MM.1S (cell line): ENCODE measurements at regions not wholly inside any gene's neighbourhood (a gene's known extent, or its start where the extent isn't known, plus 50 kb on each side); places are given as distances from the start of the nearest gene placed in this dataset.

Experiments
- DNase-seq: peaks from one replicate; pipeline ENCODE4 v3.0.0-alpha.2; 2015
- H2AFZ ChIP-seq: fragments of 300-600 bp; sonication (generic); 2 replicates; pipeline ENCODE4 v1.6.0; 2016; ENCODE audit warnings: antibody characterized with exemption, low read length
- H3F3A ChIP-seq: fragments of 300-600 bp; sonication (generic); 2 replicates; pipeline ENCODE4 v1.6.1; 2016; ENCODE audit warnings: mild to moderate bottlenecking, antibody characterized with exemption, low read length, moderate library complexity, mixed read lengths; ENCODE audit not compliant: insufficient read depth
- H3K27ac ChIP-seq: fragments of 300-600 bp; sonication (generic); 2 replicates; pipeline ENCODE4 v1.5.1; 2016; ENCODE audit warnings: mild to moderate bottlenecking, low read length
- H3K27me3 ChIP-seq: fragments of 300-600 bp; sonication (generic); replicated peaks from 2 replicates; pipeline ENCODE4 v1.6.0; 2016; ENCODE audit warnings: low read length; ENCODE audit not compliant: insufficient read depth
- H3K36me3 ChIP-seq: fragments of 300-600 bp; sonication (generic); replicated peaks from 2 replicates; pipeline ENCODE4 v1.6.1; 2016; ENCODE audit warnings: mild to moderate bottlenecking, low read length, mixed read lengths; ENCODE audit not compliant: insufficient read depth
- H3K4me1 ChIP-seq: fragments of 300-600 bp; sonication (generic); 2 replicates; pipeline ENCODE4 v1.6.1; 2016; ENCODE audit warnings: low read length, mixed read lengths
- H3K4me2 ChIP-seq: fragments of 300-600 bp; sonication (generic); 2 replicates; pipeline ENCODE4 v1.6.0; 2016; ENCODE audit warnings: low read depth, low read length
- H3K4me3 ChIP-seq: fragments of 300-600 bp; sonication (generic); 2 replicates; pipeline ENCODE4 v1.5.1; 2016; ENCODE audit warnings: low read length, mixed read lengths
- H3K79me2 ChIP-seq: fragments of 300-600 bp; sonication (generic); 2 replicates; pipeline ENCODE4 v1.6.1; 2016; ENCODE audit warnings: mixed run types, low read length, mixed read lengths
- H3K9ac ChIP-seq: fragments of 300-600 bp; sonication (generic); 2 replicates; pipeline ENCODE4 v1.6.1; 2016; ENCODE audit warnings: low read length, mixed read lengths
- H3K9me2 ChIP-seq: fragments of 300-600 bp; sonication (generic); replicated peaks from 2 replicates; pipeline ENCODE4 v1.6.1; 2016; ENCODE audit warnings: mild to moderate bottlenecking, low read length, mixed read lengths; ENCODE audit not compliant: insufficient read depth
- H3K9me3 ChIP-seq: fragments of 300-600 bp; sonication (generic); replicated peaks from 2 replicates; pipeline ENCODE4 v1.6.1; 2016; ENCODE audit warnings: mild to moderate bottlenecking, low read length, mixed read lengths; ENCODE audit not compliant: insufficient read depth
- H4K20me1 ChIP-seq: fragments of 300-600 bp; sonication (generic); 2 replicates; pipeline ENCODE4 v1.6.1; 2016; ENCODE audit warnings: mild to moderate bottlenecking, low read length, moderate library complexity, mixed read lengths; ENCODE audit not compliant: insufficient read depth
- EZH2 ChIP-seq: fragments of 300-600 bp; sonication (generic); optimal IDR thresholded peaks from 2 replicates; pipeline ENCODE3; 2017; ENCODE audit warnings: low read depth, mild to moderate bottlenecking, antibody characterized with exemption, low read length, mixed read lengths
- EZH2phosphoT487 ChIP-seq: fragments of 300-600 bp; sonication (generic); IDR thresholded peaks from 2 replicates; pipeline ENCODE4 v1.6.1; 2018; ENCODE audit warnings: antibody characterized with exemption, low read length
- TF ChIP-seq, protein P1 (sequence below): fragments of 300-600 bp; sonication (generic); IDR thresholded peaks from 2 replicates; pipeline ENCODE4 v1.5.1; 2016; ENCODE audit warnings: antibody characterized with exemption, low read length, mixed read lengths

DNA sequence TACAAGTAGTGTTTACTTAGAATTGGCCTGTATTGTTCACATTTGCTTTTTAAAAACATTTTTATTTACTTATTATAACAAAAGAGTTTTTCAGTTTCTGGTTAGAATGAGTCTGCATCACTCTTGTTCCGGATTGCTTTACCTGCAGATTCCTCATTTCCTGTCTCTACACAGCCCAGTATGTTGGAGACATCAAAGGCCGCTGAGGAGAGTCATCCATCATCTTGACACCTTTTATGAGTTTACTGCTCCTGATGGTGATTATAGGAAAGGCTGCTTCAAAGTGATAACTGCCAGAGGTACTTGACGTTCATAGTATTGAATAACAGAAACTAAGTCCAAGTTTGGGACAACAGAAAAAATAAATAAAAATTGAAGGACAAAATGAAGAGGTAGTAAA is 490.5 kb upstream of the CA10 start:
- H3K4me2 ChIP-seq = no peak overlapping the region
- H3K79me2 ChIP-seq = no peaks in the 10 kb centered on the region
- H3K27me3 ChIP-seq = no peaks in the 10 kb centered on the region
- no peaks in the 10 kb centered on the region for H3K9me3 ChIP-seq
- no peaks in the 10 kb centered on the region for H3K9me2 ChIP-seq
- H2AFZ ChIP-seq = no peak overlapping the region
- no peaks in the 10 kb centered on the region for H3K4me1 ChIP-seq
- no peaks in the 10 kb centered on the region for H4K20me1 ChIP-seq
- DNase-seq = no peak
- TF ChIP-seq EZH2phosphoT487 (no peak), EZH2 (no peak)
- TF ChIP-seq, protein P1, sequence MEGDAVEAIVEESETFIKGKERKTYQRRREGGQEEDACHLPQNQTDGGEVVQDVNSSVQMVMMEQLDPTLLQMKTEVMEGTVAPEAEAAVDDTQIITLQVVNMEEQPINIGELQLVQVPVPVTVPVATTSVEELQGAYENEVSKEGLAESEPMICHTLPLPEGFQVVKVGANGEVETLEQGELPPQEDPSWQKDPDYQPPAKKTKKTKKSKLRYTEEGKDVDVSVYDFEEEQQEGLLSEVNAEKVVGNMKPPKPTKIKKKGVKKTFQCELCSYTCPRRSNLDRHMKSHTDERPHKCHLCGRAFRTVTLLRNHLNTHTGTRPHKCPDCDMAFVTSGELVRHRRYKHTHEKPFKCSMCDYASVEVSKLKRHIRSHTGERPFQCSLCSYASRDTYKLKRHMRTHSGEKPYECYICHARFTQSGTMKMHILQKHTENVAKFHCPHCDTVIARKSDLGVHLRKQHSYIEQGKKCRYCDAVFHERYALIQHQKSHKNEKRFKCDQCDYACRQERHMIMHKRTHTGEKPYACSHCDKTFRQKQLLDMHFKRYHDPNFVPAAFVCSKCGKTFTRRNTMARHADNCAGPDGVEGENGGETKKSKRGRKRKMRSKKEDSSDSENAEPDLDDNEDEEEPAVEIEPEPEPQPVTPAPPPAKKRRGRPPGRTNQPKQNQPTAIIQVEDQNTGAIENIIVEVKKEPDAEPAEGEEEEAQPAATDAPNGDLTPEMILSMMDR = no peak
- no peak overlapping the region for H3K27ac ChIP-seq
- H3K4me3 ChIP-seq = no peak overlapping the region
- no peak overlapping the region for H3K9ac ChIP-seq
- H3K36me3 ChIP-seq = no peaks in the 10 kb centered on the region
- no peaks in the 10 kb centered on the region for H3F3A ChIP-seq

DNA sequence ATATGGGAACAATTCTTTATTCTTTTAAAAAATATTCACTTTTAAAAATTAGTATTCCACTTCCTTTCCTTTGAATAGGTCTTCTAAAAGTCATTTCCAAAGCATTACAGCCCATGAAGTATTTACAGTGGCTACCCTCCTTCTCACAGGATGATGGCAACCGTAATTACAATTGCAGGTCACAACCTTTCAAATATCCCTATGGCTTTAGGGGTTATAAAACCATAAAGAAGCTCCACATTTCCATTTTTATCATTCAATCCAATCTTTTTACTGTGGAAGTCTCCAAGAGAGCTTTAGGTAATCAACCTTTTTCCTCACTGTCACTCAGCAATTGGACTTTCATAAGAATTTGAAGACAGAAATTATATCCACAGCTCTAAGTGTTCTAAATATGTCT is 488.9 kb upstream of the CA10 start:
- H3K4me1 ChIP-seq = no peaks in the 10 kb centered on the region
- H2AFZ ChIP-seq = no peak overlapping the region
- H3K4me3 ChIP-seq = no peak overlapping the region
- H4K20me1 ChIP-seq = no peaks in the 10 kb centered on the region
- no peaks in the 10 kb centered on the region for H3F3A ChIP-seq
- H3K9ac ChIP-seq = no peak overlapping the region
- no peaks in the 10 kb centered on the region for H3K9me2 ChIP-seq
- TF ChIP-seq, protein P1 = no peak
- TF ChIP-seq EZH2 (no peak), EZH2phosphoT487 (no peak)
- H3K27ac ChIP-seq = no peak overlapping the region
- no peaks in the 10 kb centered on the region for H3K27me3 ChIP-seq
- H3K4me2 ChIP-seq = no peak overlapping the region
- H3K9me3 ChIP-seq = no peaks in the 10 kb centered on the region
- no peaks in the 10 kb centered on the region for H3K36me3 ChIP-seq
- DNase-seq = no peak
- H3K79me2 ChIP-seq = no peaks in the 10 kb centered on the region

DNA sequence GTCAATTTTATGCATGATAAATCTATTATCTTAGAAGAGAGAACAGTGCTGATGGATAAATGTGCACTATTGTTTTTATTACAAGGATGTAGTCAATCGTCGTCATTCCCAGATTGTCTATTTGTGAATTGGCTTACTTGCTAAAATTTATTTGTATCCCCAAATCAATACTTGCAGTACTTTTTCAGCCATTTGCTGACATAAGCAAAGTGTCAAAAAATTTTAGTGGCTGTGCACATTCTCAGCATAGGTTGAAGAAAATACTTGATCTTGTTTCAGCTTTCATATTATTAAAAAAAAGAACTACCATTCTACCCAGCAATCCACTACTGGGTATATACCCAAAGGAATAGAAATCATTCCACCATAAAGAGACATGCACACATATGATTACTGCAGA is 477.9 kb upstream of the CA10 start:
- H3K27me3 ChIP-seq = no peaks in the 10 kb centered on the region
- no peaks in the 10 kb centered on the region for H3K9me2 ChIP-seq
- H3K27ac ChIP-seq = no peak overlapping the region
- H3K36me3 ChIP-seq = no peaks in the 10 kb centered on the region
- no peak overlapping the region for H3K4me3 ChIP-seq
- no peaks in the 10 kb centered on the region for H3K4me1 ChIP-seq
- TF ChIP-seq EZH2 (no peak), EZH2phosphoT487 (no peak)
- TF ChIP-seq, protein P1 = no peak
- no peaks in the 10 kb centered on the region for H3F3A ChIP-seq
- H3K9me3 ChIP-seq = no peaks in the 10 kb centered on the region
- H3K79me2 ChIP-seq = no peaks in the 10 kb centered on the region
- no peak overlapping the region for H2AFZ ChIP-seq
- no peaks in the 10 kb centered on the region for H4K20me1 ChIP-seq
- H3K9ac ChIP-seq = no peak overlapping the region
- H3K4me2 ChIP-seq = no peak overlapping the region
- DNase-seq = no peak
